HepG2 (cell line): ENCODE measurements at regions not wholly inside any gene's neighbourhood (a gene's known extent, or its start where the extent isn't known, plus 50 kb on each side); places are given as distances from the start of the nearest gene placed in this dataset.

Experiments used
- CBX5 ChIP-seq: sonication (generic); formaldehyde crosslinking; IDR thresholded peaks from 2 replicates; pipeline ENCODE4 v1.4.0; 2020; ENCODE audit warnings: missing genetic modification reagents, borderline replicate concordance
- EP300 ChIP-seq, 3 experiments: sonication (generic) in 1 of 3; formaldehyde crosslinking in 1 of 3; IDR thresholded peaks; 2 replicates each; pipeline versions ENCODE4 v1.5.1 to v1.6.1; 2011 to 2020; ENCODE audit warnings: low read depth in 2 of 3, low read length in 2 of 3, borderline replicate concordance in 1 of 3, improper control_type of control experiment in 1 of 3, mild to moderate bottlenecking in 1 of 3, missing genetic modification reagents in 1 of 3, moderate library complexity in 1 of 3
- FOXA1 ChIP-seq, 2 experiments: fragments of 450-650 bp in 1 of 2; sonication (generic) in 1 of 2; formaldehyde crosslinking in 1 of 2; IDR thresholded peaks; 2 replicates each; pipeline versions ENCODE4 v1.4.0 to v1.6.1; 2016 to 2020; ENCODE audit warnings: missing genetic modification reagents in 1 of 2
- HMG20B ChIP-seq: conservative IDR thresholded peaks from 2 replicates; pipeline ENCODE4 v1.6.1; 2016; ENCODE audit warnings: missing genetic modification reagents, missing compliant biosample characterization
- HNRNPL ChIP-seq: fragments of 200-400 bp; formaldehyde crosslinking; IDR thresholded peaks from 2 replicates; pipeline ENCODE4 v1.6.1; 2017; ENCODE audit warnings: mild to moderate bottlenecking, low read depth, low read length
- MYC ChIP-seq: sonication (generic); formaldehyde crosslinking; IDR thresholded peaks from 2 replicates; pipeline ENCODE4 v1.9.0; 2021; ENCODE audit warnings: missing genetic modification reagents, borderline replicate concordance
- NFIC ChIP-seq: IDR thresholded peaks from 2 replicates; pipeline ENCODE4 v1.6.1; 2012; ENCODE audit warnings: mild to moderate bottlenecking, low read length, inconsistent platforms
- RELA ChIP-seq: sonication (generic); formaldehyde crosslinking; IDR thresholded peaks from 2 replicates; pipeline ENCODE4 v1.4.0; 2020; ENCODE audit warnings: missing genetic modification reagents
- TAF1 ChIP-seq: sonication (generic); formaldehyde crosslinking; IDR thresholded peaks from 2 replicates; pipeline ENCODE4 v1.4.0; 2020; ENCODE audit warnings: missing genetic modification reagents
- ZNF839 ChIP-seq: sonication (generic); formaldehyde crosslinking; IDR thresholded peaks from 2 replicates; pipeline ENCODE4 v1.4.0; 2020; ENCODE audit warnings: missing genetic modification reagents, mild to moderate bottlenecking, borderline replicate concordance
- TF ChIP-seq, protein P1 (sequence below): sonication (generic); formaldehyde crosslinking; IDR thresholded peaks from 2 replicates; pipeline ENCODE4 v1.5.0; 2020; ENCODE audit warnings: mild to moderate bottlenecking, missing genetic modification reagents, moderate library complexity

GRCh38 chr11:71139516-71140205, 112.7 kb downstream of the SHANK2 start:
- TF ChIP-seq TAF1 (CRISPR knock-in tag) = no peak
- TF ChIP-seq HNRNPL = no peak
- no peak for TF ChIP-seq NFIC
- no peak for TF ChIP-seq CBX5 (CRISPR knock-in tag)
- TF ChIP-seq FOXA1 (IDR thresholded peaks at IDR 0.05) = no peak
- TF ChIP-seq FOXA1 (CRISPR knock-in tag; IDR thresholded peaks at IDR 0.05) = no peak
- TF ChIP-seq, protein P1, sequence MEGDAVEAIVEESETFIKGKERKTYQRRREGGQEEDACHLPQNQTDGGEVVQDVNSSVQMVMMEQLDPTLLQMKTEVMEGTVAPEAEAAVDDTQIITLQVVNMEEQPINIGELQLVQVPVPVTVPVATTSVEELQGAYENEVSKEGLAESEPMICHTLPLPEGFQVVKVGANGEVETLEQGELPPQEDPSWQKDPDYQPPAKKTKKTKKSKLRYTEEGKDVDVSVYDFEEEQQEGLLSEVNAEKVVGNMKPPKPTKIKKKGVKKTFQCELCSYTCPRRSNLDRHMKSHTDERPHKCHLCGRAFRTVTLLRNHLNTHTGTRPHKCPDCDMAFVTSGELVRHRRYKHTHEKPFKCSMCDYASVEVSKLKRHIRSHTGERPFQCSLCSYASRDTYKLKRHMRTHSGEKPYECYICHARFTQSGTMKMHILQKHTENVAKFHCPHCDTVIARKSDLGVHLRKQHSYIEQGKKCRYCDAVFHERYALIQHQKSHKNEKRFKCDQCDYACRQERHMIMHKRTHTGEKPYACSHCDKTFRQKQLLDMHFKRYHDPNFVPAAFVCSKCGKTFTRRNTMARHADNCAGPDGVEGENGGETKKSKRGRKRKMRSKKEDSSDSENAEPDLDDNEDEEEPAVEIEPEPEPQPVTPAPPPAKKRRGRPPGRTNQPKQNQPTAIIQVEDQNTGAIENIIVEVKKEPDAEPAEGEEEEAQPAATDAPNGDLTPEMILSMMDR (CRISPR knock-in tag) = no peak
- no peak for TF ChIP-seq RELA
- TF ChIP-seq EP300 (IDR thresholded peaks at IDR 0.05; ENCODE audit: low read depth in 2 of 2, low read length in 2 of 2) = no peak
- no peak for TF ChIP-seq EP300 (CRISPR knock-in tag; IDR thresholded peaks at IDR 0.05; ENCODE audit: borderline replicate concordance)
- no peak for TF ChIP-seq ZNF839
- TF ChIP-seq MYC (CRISPR knock-in tag) = no peak
- TF ChIP-seq HMG20B (CRISPR knock-in tag) = no peak
